WTC11 (cell line): ENCODE measurements at regions not wholly inside any gene's neighbourhood (a gene's known extent, or its start where the extent isn't known, plus 50 kb on each side); places are given as distances from the start of the nearest gene placed in this dataset.

Source experiments
- ATAC-seq: fragments of 200-7000 bp; cut with Tn5 transposase; 2 replicates; pipeline ENCODE4 v1.10.0; 2021; ENCODE audit warnings: mild to moderate bottlenecking, moderate library complexity
- CTCF ChIA-PET: fragments of 300-600 bp; sonication (Branson Sonifier 250); formaldehyde crosslinking; loops from one replicate; lab custom pipeline; 2021; ENCODE audit warnings: antibody characterized with exemption; lab: Charles Lee
- POLR2A ChIA-PET: fragments of 350-600 bp; sonication (Branson Sonifier 250); formaldehyde crosslinking; loops from one replicate; lab custom pipeline; 2021; ENCODE audit warnings: antibody characterized with exemption; lab: Charles Lee
- DNase-seq: peaks from one replicate; pipeline ENCODE4 v3.0.0; 2021; ENCODE audit warnings: low spot score
- H3K27ac Mint-ChIP-seq: 2 replicates; pipeline ENCODE4 v1.8.0; 2021; ENCODE audit warnings: mixed read lengths
- H3K27me3 Mint-ChIP-seq: 2 replicates; pipeline ENCODE4 v1.8.0; 2021; ENCODE audit warnings: low read depth, mild to moderate bottlenecking, moderate library complexity, mixed read lengths
- H3K36me3 Mint-ChIP-seq: 2 replicates; pipeline ENCODE4 v1.8.0; 2021; ENCODE audit warnings: mixed read lengths
- H3K4me1 Mint-ChIP-seq: 2 replicates; pipeline ENCODE4 v1.8.0; 2022; ENCODE audit warnings: mixed read lengths
- H3K4me3 Mint-ChIP-seq: 2 replicates; pipeline ENCODE4 v1.8.0; 2021; ENCODE audit warnings: mild to moderate bottlenecking, moderate library complexity, mixed read lengths
- H3K9me3 Mint-ChIP-seq: 2 replicates; pipeline ENCODE4 v1.8.0; 2021; ENCODE audit warnings: mixed read lengths
- ETV6 ChIP-seq: sonication (generic); formaldehyde crosslinking; IDR thresholded peaks from 2 replicates; pipeline ENCODE4 v1.8.1; 2022; ENCODE audit warnings: mild to moderate bottlenecking, missing genetic modification reagents
- GABPB1 ChIP-seq: sonication (generic); formaldehyde crosslinking; IDR thresholded peaks from 2 replicates; pipeline ENCODE4 v1.8.1; 2023; ENCODE audit warnings: mild to moderate bottlenecking, missing genetic modification reagents
- GRHL2 ChIP-seq: fragments of 250-450 bp; sonication (Bioruptor Pico); IDR thresholded peaks from 2 replicates; pipeline ENCODE4 v1.8.0; 2022; ENCODE audit warnings: mild to moderate bottlenecking, moderate library complexity; ENCODE audit not compliant: insufficient replicate concordance, severe bottlenecking
- NFYB ChIP-seq: sonication (generic); formaldehyde crosslinking; conservative IDR thresholded peaks from 2 replicates; pipeline ENCODE4 v1.8.0; 2022; ENCODE audit warnings: low read depth, missing genetic modification reagents
- NR2C2 ChIP-seq: sonication (generic); formaldehyde crosslinking; IDR thresholded peaks from 2 replicates; pipeline ENCODE4 v1.8.0; 2022; ENCODE audit warnings: mild to moderate bottlenecking, missing genetic modification reagents
- SMAD3 ChIP-seq: sonication (generic); formaldehyde crosslinking; IDR thresholded peaks from 2 replicates; pipeline ENCODE4 v1.8.0; 2022; ENCODE audit warnings: missing genetic modification reagents, mild to moderate bottlenecking, borderline replicate concordance
- TP53 ChIP-seq: sonication (generic); formaldehyde crosslinking; IDR thresholded peaks from 2 replicates; pipeline ENCODE4 v1.8.1; 2023; ENCODE audit warnings: mild to moderate bottlenecking, missing genetic modification reagents
- ZNF263 ChIP-seq: sonication (generic); formaldehyde crosslinking; IDR thresholded peaks from 2 replicates; pipeline ENCODE4 v1.8.1; 2022; ENCODE audit warnings: low read depth, mild to moderate bottlenecking, moderate library complexity, missing genetic modification reagents
- TF ChIP-seq, protein P1 (sequence below): fragments of 250-450 bp; sonication (Bioruptor Pico); conservative IDR thresholded peaks from 2 replicates; pipeline ENCODE4 v1.9.0; 2021; ENCODE audit warnings: mild to moderate bottlenecking
- TF ChIP-seq, protein P2 (sequence below): sonication (generic); formaldehyde crosslinking; IDR thresholded peaks from 2 replicates; pipeline ENCODE4 v1.8.0; 2023; ENCODE audit warnings: missing genetic modification reagents, mild to moderate bottlenecking, borderline replicate concordance
- TF ChIP-seq, protein P3 (sequence below): sonication (generic); formaldehyde crosslinking; IDR thresholded peaks from 2 replicates; pipeline ENCODE4 v1.8.1; 2023; ENCODE audit warnings: mild to moderate bottlenecking, missing genetic modification reagents, borderline replicate concordance
- TF ChIP-seq, protein P4 (sequence below): fragments of 250-450 bp; sonication (Bioruptor Pico); IDR thresholded peaks from 2 replicates; pipeline ENCODE4 v1.9.0; 2021; ENCODE audit warnings: mild to moderate bottlenecking
- TF ChIP-seq, protein P5 (sequence below): fragments of 250-450 bp; sonication (Bioruptor Pico); IDR thresholded peaks from 2 replicates; pipeline ENCODE4 v1.8.0; 2021; ENCODE audit warnings: mild to moderate bottlenecking
- TF ChIP-seq, protein P6 (sequence below): sonication (generic); formaldehyde crosslinking; IDR thresholded peaks from 2 replicates; pipeline ENCODE4 v1.8.1; 2022; ENCODE audit warnings: low read depth, mild to moderate bottlenecking, moderate library complexity, missing genetic modification reagents, borderline replicate concordance
- TF ChIP-seq, protein P7 (sequence below): sonication (generic); formaldehyde crosslinking; IDR thresholded peaks from 2 replicates; pipeline ENCODE4 v1.8.0; 2022; ENCODE audit warnings: mild to moderate bottlenecking, missing genetic modification reagents
- TF ChIP-seq, protein P8 (sequence below): sonication (generic); formaldehyde crosslinking; IDR thresholded peaks from 2 replicates; pipeline ENCODE4 v1.8.1; 2022; ENCODE audit warnings: mild to moderate bottlenecking, moderate library complexity, missing genetic modification reagents

DNA sequence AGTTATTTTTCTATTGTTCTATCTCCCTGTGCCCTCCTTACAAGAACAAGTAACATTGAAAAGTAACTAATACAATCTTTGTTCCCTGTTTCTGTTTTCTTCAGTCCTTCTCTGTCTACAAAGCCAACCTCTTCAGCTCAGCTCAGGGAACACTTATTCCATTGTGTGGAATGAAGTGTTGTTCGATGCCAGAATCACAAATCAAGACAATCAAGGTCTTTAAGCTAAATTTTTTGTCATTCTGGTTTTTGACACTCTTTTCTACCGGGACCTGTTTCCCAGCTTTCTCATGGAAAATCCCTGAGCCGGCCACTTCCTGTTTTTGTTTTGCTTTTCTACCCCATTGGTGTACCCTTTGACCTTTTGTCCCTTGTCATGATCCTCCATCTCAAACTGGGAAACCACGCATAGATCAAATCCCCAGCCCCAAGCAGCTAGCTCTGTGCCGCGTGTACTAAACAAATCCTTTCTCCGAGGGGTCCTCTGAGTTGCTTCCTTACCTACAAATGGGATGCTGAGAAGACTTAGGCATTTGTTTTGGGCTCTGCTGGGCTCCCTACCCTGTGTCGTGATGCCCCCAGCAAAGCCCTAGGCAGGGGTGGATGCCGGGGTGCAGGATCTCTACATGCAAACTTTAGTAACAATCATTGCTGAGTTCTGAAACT is 141.8 kb downstream of the TOMM20 start:
- ChIA-PET CTCF (interaction anchor here (1.0 to 1.4 kb wide), 3 partner anchors 17 to 107 kb away, joined by 3 to 4 read pairs (median 3); no protein-coding TSS in a partner anchor), POLR2A (interaction anchor here (1.1 kb wide), 1 partner anchor 376 kb away, joined by 3 read pairs; no protein-coding TSS in a partner anchor)
- ATAC-seq, result peak; percentile 36
- DNase-seq, result no peak
- Mint-ChIP-seq H3K36me3 (no peaks in the 10 kb centered on the region), H3K4me1 (peaks cover 33% of the 10 kb centered on the region), H3K9me3 (peaks cover 4% of the 10 kb centered on the region; the same call in 1 of the 2 replicates), H3K27ac (peak overlapping the region; percentile 94), H3K27me3 (no peaks in the 10 kb centered on the region), H3K4me3 (no peak overlapping the region)
- TF ChIP-seq ETV6, result 0 out of 2 replicates have a peak, but pooled peaks have one; percentile 30
- TF ChIP-seq NR2C2 (CRISPR knock-in tag), result 0 out of 2 replicates have a peak, but pooled peaks have one; percentile 31
- no peak for TF ChIP-seq GABPB1 (CRISPR knock-in tag)

DNA sequence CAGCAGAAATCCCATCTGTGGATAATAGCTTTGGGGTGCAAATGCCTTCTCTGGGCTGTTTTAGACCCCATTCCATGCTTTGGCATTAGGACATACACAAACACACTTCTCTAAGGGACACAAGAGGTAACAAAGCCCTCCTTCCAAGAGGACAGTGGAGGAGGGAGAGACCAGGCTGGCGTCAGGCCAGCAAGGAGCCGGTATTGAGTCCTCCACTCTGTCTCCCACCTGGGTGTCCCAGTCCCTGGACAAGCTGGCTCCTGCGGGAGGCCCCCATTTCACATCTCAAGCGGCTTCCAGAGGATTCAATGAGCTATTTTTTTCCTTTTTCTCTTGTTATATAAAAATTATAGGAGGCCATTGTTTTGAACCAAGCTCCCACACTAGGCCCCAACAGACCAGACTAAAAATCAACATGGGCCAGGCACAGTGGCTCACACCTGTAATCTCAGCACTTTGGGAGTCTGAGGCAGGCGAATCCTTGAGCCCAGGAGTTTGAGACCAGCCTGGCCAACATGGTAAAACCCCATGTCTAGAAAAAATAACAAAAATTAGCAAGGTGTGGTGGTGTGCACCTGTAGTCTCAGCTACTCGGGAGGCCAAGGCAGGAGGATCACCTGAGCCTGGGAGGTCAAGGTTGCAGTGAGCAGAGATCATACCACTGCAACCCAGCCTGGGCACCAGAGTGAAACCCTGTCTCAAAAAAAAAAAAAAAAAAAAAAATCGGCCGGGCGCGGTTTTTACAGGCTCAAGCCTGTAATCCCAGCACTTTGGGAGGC is 142.9 kb downstream of the TOMM20 start:
- H3K36me3 Mint-ChIP-seq, result no peaks in the 10 kb centered on the region
- peaks cover 33% of the 10 kb centered on the region for H3K4me1 Mint-ChIP-seq
- peaks cover 4% of the 10 kb centered on the region; the same call in 1 of the 2 replicates for H3K9me3 Mint-ChIP-seq
- H3K27me3 Mint-ChIP-seq, result no peaks in the 10 kb centered on the region
- DNase-seq, result no peak
- POLR2A ChIA-PET, result interaction anchor here (0.7 kb wide), 1 partner anchor 16 kb away, joined by 3 read pairs; no protein-coding TSS in a partner anchor
- no peak overlapping the region for H3K27ac Mint-ChIP-seq
- no peak overlapping the region for H3K4me3 Mint-ChIP-seq
- CTCF ChIA-PET, result no interaction called here
- no peak for ATAC-seq
- TF ChIP-seq, protein P1, sequence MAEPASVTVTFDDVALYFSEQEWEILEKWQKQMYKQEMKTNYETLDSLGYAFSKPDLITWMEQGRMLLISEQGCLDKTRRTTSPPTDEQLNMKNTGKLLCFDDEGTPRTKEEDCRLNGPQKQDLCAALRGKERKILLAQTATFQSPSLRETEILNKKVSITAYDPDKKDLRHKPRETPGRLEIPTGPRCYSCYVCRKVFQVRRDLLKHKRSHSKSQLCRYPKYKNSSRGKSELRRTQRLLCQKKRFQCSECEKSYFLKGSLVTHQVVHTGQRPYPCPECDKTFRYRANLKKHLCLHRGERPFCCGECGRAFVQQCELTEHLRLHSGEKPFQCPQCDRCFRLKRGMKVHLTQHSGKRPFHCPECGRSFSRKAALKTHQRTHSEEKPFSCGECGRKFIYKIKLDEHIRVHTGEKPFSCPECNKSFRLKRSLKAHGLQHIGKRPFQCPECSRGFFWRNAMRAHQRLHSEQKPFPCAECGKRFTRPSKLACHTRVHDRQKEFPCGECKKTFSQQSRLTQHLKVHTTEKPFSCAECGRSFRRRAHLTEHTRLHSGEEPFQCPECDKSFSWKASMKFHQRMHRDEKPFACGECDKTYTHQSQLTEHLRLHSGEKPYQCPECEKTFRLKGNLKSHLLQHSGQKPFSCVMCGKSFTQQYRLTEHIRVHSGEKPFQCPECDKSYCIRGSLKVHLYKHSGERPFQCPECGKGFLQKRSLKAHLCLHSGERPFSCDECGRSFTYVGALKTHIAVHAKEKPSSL, result no peak
- TF ChIP-seq, protein P2, sequence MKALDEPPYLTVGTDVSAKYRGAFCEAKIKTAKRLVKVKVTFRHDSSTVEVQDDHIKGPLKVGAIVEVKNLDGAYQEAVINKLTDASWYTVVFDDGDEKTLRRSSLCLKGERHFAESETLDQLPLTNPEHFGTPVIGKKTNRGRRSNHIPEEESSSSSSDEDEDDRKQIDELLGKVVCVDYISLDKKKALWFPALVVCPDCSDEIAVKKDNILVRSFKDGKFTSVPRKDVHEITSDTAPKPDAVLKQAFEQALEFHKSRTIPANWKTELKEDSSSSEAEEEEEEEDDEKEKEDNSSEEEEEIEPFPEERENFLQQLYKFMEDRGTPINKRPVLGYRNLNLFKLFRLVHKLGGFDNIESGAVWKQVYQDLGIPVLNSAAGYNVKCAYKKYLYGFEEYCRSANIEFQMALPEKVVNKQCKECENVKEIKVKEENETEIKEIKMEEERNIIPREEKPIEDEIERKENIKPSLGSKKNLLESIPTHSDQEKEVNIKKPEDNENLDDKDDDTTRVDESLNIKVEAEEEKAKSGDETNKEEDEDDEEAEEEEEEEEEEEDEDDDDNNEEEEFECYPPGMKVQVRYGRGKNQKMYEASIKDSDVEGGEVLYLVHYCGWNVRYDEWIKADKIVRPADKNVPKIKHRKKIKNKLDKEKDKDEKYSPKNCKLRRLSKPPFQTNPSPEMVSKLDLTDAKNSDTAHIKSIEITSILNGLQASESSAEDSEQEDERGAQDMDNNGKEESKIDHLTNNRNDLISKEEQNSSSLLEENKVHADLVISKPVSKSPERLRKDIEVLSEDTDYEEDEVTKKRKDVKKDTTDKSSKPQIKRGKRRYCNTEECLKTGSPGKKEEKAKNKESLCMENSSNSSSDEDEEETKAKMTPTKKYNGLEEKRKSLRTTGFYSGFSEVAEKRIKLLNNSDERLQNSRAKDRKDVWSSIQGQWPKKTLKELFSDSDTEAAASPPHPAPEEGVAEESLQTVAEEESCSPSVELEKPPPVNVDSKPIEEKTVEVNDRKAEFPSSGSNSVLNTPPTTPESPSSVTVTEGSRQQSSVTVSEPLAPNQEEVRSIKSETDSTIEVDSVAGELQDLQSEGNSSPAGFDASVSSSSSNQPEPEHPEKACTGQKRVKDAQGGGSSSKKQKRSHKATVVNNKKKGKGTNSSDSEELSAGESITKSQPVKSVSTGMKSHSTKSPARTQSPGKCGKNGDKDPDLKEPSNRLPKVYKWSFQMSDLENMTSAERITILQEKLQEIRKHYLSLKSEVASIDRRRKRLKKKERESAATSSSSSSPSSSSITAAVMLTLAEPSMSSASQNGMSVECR, result no peak
- TF ChIP-seq, protein P3, sequence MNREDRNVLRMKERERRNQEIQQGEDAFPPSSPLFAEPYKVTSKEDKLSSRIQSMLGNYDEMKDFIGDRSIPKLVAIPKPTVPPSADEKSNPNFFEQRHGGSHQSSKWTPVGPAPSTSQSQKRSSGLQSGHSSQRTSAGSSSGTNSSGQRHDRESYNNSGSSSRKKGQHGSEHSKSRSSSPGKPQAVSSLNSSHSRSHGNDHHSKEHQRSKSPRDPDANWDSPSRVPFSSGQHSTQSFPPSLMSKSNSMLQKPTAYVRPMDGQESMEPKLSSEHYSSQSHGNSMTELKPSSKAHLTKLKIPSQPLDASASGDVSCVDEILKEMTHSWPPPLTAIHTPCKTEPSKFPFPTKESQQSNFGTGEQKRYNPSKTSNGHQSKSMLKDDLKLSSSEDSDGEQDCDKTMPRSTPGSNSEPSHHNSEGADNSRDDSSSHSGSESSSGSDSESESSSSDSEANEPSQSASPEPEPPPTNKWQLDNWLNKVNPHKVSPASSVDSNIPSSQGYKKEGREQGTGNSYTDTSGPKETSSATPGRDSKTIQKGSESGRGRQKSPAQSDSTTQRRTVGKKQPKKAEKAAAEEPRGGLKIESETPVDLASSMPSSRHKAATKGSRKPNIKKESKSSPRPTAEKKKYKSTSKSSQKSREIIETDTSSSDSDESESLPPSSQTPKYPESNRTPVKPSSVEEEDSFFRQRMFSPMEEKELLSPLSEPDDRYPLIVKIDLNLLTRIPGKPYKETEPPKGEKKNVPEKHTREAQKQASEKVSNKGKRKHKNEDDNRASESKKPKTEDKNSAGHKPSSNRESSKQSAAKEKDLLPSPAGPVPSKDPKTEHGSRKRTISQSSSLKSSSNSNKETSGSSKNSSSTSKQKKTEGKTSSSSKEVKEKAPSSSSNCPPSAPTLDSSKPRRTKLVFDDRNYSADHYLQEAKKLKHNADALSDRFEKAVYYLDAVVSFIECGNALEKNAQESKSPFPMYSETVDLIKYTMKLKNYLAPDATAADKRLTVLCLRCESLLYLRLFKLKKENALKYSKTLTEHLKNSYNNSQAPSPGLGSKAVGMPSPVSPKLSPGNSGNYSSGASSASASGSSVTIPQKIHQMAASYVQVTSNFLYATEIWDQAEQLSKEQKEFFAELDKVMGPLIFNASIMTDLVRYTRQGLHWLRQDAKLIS (CRISPR knock-in tag), result no peak
- TF ChIP-seq, protein P4, sequence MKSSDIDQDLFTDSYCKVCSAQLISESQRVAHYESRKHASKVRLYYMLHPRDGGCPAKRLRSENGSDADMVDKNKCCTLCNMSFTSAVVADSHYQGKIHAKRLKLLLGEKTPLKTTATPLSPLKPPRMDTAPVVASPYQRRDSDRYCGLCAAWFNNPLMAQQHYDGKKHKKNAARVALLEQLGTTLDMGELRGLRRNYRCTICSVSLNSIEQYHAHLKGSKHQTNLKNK (CRISPR knock-in tag), result no peak
- TF ChIP-seq NFYB (CRISPR knock-in tag) (no peak), ZNF263 (no peak), SMAD3 (CRISPR knock-in tag) (no peak), TP53 (CRISPR knock-in tag) (no peak), GRHL2 (no peak)
- TF ChIP-seq, protein P5, sequence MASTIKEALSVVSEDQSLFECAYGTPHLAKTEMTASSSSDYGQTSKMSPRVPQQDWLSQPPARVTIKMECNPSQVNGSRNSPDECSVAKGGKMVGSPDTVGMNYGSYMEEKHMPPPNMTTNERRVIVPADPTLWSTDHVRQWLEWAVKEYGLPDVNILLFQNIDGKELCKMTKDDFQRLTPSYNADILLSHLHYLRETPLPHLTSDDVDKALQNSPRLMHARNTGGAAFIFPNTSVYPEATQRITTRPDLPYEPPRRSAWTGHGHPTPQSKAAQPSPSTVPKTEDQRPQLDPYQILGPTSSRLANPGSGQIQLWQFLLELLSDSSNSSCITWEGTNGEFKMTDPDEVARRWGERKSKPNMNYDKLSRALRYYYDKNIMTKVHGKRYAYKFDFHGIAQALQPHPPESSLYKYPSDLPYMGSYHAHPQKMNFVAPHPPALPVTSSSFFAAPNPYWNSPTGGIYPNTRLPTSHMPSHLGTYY, result no peak
- TF ChIP-seq, protein P6, sequence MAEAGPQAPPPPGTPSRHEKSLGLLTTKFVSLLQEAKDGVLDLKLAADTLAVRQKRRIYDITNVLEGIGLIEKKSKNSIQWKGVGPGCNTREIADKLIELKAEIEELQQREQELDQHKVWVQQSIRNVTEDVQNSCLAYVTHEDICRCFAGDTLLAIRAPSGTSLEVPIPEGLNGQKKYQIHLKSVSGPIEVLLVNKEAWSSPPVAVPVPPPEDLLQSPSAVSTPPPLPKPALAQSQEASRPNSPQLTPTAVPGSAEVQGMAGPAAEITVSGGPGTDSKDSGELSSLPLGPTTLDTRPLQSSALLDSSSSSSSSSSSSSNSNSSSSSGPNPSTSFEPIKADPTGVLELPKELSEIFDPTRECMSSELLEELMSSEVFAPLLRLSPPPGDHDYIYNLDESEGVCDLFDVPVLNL (CRISPR knock-in tag), result no peak
- TF ChIP-seq, protein P7, sequence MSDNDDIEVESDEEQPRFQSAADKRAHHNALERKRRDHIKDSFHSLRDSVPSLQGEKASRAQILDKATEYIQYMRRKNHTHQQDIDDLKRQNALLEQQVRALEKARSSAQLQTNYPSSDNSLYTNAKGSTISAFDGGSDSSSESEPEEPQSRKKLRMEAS, result no peak
- TF ChIP-seq, protein P8, sequence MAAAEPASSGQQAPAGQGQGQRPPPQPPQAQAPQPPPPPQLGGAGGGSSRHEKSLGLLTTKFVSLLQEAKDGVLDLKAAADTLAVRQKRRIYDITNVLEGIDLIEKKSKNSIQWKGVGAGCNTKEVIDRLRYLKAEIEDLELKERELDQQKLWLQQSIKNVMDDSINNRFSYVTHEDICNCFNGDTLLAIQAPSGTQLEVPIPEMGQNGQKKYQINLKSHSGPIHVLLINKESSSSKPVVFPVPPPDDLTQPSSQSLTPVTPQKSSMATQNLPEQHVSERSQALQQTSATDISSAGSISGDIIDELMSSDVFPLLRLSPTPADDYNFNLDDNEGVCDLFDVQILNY (CRISPR knock-in tag), result no peak
